GM19240 (cell line): ENCODE measurements at regions not wholly inside any gene's neighbourhood (a gene's known extent, or its start where the extent isn't known, plus 50 kb on each side); places are given as distances from the start of the nearest gene placed in this dataset.

ENCODE experiments used
- DNase-seq: peaks from one replicate; pipeline ENCODE4 v3.0.0; 2011; ENCODE audit warnings: low spot score; ENCODE audit not compliant: insufficient read length

- no peak for DNase-seq
These were observed 141.1 kb upstream of the ZXDA start for GRCh38 chrX:58051346-58051745.

- DNase-seq, result no peak
These were observed 133.9 kb upstream of the ZXDA start for GRCh38 chrX:58044130-58044529.

- peak; percentile 2 for DNase-seq
These were observed 115.7 kb upstream of the ZXDA start for GRCh38 chrX:58025979-58026378.

- DNase-seq, result no peak
These were observed 75.7 kb upstream of the ZXDA start for GRCh38 chrX:57985951-57986350.

GRCh38 chrX:57984620-57985019, 74.4 kb upstream of the ZXDA start:
- DNase-seq, result no peak

GRCh38 chrX:57977992-57978391, 67.7 kb upstream of the ZXDA start:
- no peak for DNase-seq

- DNase-seq, result no peak
These were observed 54.7 kb upstream of the ZXDA start for GRCh38 chrX:57964975-57965374.
